GM12891 (cell line): ENCODE measurements at regions not wholly inside any gene's neighbourhood (a gene's known extent, or its start where the extent isn't known, plus 50 kb on each side); places are given as distances from the start of the nearest gene placed in this dataset.

Experiments
- PAX5 ChIP-seq: IDR thresholded peaks from 2 replicates; pipeline ENCODE4 v1.6.1; 2011; ENCODE audit warnings: low read length, moderate library complexity, mild to moderate bottlenecking; ENCODE audit not compliant: insufficient read depth, severe bottlenecking
- POLR2A ChIP-seq: IDR thresholded peaks from 2 replicates; pipeline ENCODE4 v1.6.1; 2011; ENCODE audit warnings: low read depth, low read length, control low read depth
- POLR2AphosphoS5 ChIP-seq: IDR thresholded peaks from 2 replicates; pipeline ENCODE4 v1.6.1; 2011; ENCODE audit warnings: low read depth, low read length, control low read depth
- POU2F2 ChIP-seq: IDR thresholded peaks from 2 replicates; pipeline ENCODE4 v1.6.1; 2011; ENCODE audit warnings: low read depth, mild to moderate bottlenecking, control low read depth, low read length, moderate library complexity
- SPI1 ChIP-seq: IDR thresholded peaks from 2 replicates; pipeline ENCODE4 v1.6.1; 2011; ENCODE audit warnings: low read depth, low read length, control low read depth
- TAF1 ChIP-seq: IDR thresholded peaks from 2 replicates; pipeline ENCODE4 v1.6.1; 2011; ENCODE audit warnings: low read depth, low read length, control low read depth

- TF ChIP-seq POLR2AphosphoS5 (no peak), POLR2A (no peak), SPI1 (no peak), TAF1 (no peak), PAX5 (no peak), POU2F2 (no peak)
Measured at GRCh38 chr16:31764103-31764502, 109.5 kb upstream of the ZNF267 start.
